OCI-LY7 (cell line): ENCODE measurements at regions not wholly inside any gene's neighbourhood (a gene's known extent, or its start where the extent isn't known, plus 50 kb on each side); places are given as distances from the start of the nearest gene placed in this dataset.

Experiments
- BruUV-seq: library from RNA; stranded (reverse); fragments of 400-500 nt; replicated peaks from 2 replicates; lab custom pipeline; 2021; lab: Mats Ljungman, UMichigan
- CTCF ChIA-PET: fragments of 300-600 bp; sonication (Branson Sonifier 250); formaldehyde crosslinking; loops from one replicate; lab custom pipeline; 2022; ENCODE audit warnings: antibody characterized with exemption; ENCODE audit not compliant: unreplicated experiment; lab: Charles Lee
- POLR2A ChIA-PET: fragments of 300-600 bp; sonication (Branson Sonifier 250); formaldehyde crosslinking; loops from one replicate; lab custom pipeline; 2022; ENCODE audit warnings: antibody characterized with exemption; lab: Charles Lee
- DNase-seq: peaks from one replicate; pipeline ENCODE4 v3.0.0-alpha.2; 2015; ENCODE audit warnings: low spot score
- H2AFZ ChIP-seq: fragments of 200-600 bp; sonication (generic), shearing (Covaris generic); 2 replicates; pipeline ENCODE4 v1.6.1; 2014; ENCODE audit warnings: mild to moderate bottlenecking, antibody characterized with exemption, low read length, moderate library complexity
- H3K27ac ChIP-seq: fragments of 200-600 bp; sonication (generic); 2 replicates; pipeline ENCODE4 v1.5.1; 2014; ENCODE audit warnings: mixed run types, low read depth, mild to moderate bottlenecking, moderate library complexity, low read length, inconsistent platforms; ENCODE audit not compliant: poor library complexity, severe bottlenecking
- H3K36me3 ChIP-seq: fragments of 200-600 bp; sonication (generic); 2 replicates; pipeline ENCODE4 v1.6.1; 2014; ENCODE audit warnings: mild to moderate bottlenecking, antibody characterized with exemption, low read length, moderate library complexity, mixed read lengths; ENCODE audit not compliant: insufficient read depth
- H3K4me1 ChIP-seq: fragments of 200-600 bp; sonication (generic); 2 replicates; pipeline ENCODE4 v1.5.1; 2014; ENCODE audit warnings: mild to moderate bottlenecking, low read length; ENCODE audit not compliant: insufficient read depth, poor library complexity, severe bottlenecking
- H3K4me2 ChIP-seq: fragments of 200-600 bp; sonication (generic); 2 replicates; pipeline ENCODE4 v1.6.1; 2014; ENCODE audit warnings: mild to moderate bottlenecking, low read length
- H3K4me3 ChIP-seq: fragments of 200-600 bp; sonication (generic); 2 replicates; pipeline ENCODE4 v1.5.1; 2014; ENCODE audit warnings: mild to moderate bottlenecking, low read depth, low read length; ENCODE audit not compliant: poor library complexity, severe bottlenecking
- H3K79me2 ChIP-seq: fragments of 200-600 bp; sonication (generic); 2 replicates; pipeline ENCODE4 v1.6.1; 2016; ENCODE audit warnings: low read depth, mild to moderate bottlenecking, low read length, moderate library complexity, mixed read lengths; ENCODE audit not compliant: insufficient read depth
- H3K9me2 ChIP-seq: fragments of 200-600 bp; sonication (generic); 2 replicates; pipeline ENCODE4 v1.6.1; 2016; ENCODE audit warnings: mild to moderate bottlenecking, low read length, mixed read lengths; ENCODE audit not compliant: insufficient read depth
- H3K9me3 ChIP-seq: fragments of 200-600 bp; sonication (generic); 2 replicates; pipeline ENCODE4 v1.6.1; 2014; ENCODE audit warnings: mild to moderate bottlenecking, mixed run types, low read length, mixed read lengths
- H4K20me1 ChIP-seq: fragments of 200-600 bp; sonication (generic); 2 replicates; pipeline ENCODE4 v1.6.1; 2014; ENCODE audit warnings: mild to moderate bottlenecking, antibody characterized with exemption, low read length, moderate library complexity, mixed read lengths; ENCODE audit not compliant: insufficient read depth
- EZH2phosphoT487 ChIP-seq: fragments of 200-600 bp; sonication (generic); IDR thresholded peaks from 2 replicates; pipeline ENCODE4 v1.6.1; 2018; ENCODE audit warnings: low read depth, borderline replicate concordance, mild to moderate bottlenecking, mixed run types, antibody characterized with exemption, low read length, moderate library complexity, mixed read lengths
- intact Hi-C: fragments of 100-400 bp; cut with micrococcal nuclease; formaldehyde crosslinking; loops from one replicate; pipeline ENCODE4 v1.10.0; 2022; ENCODE audit not compliant: unreplicated experiment
- TF ChIP-seq, protein P1 (sequence below): fragments of 200-600 bp; sonication (generic); conservative IDR thresholded peaks from 2 replicates; pipeline ENCODE4 v1.5.1; 2014; ENCODE audit warnings: mild to moderate bottlenecking, antibody characterized with exemption, low read length, moderate library complexity, mixed read lengths

DNA sequence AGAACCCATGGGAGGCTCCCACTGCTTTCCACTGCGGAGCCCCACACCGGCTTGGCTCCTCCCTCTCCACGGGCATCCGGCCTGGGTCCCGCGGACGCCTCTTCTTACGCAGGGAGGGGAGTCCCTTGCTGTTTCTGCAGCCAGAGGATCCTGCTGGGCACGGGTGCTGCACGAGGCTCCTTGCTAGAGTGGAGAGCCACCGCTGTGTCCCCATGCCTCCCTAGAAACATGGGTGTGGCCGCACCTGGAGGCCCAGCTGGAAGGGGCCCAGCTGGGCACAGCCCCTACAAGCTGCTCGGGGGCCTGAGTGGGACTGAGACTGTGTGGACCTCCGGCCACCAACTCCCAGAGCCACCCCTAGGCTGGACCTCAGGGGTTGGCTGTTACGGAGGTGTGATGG, 67.7 kb upstream of the GPC1 start:
- Histone ChIP-seq H3K9me2 (no peaks in the 10 kb centered on the region), H3K27ac (no peak overlapping the region), H2AFZ (no peak overlapping the region), H3K4me3 (no peak overlapping the region), H3K9me3 (no peaks in the 10 kb centered on the region), H3K79me2 (no peaks in the 10 kb centered on the region), H4K20me1 (no peaks in the 10 kb centered on the region), H3K36me3 (no peaks in the 10 kb centered on the region), H3K4me1 (no peaks in the 10 kb centered on the region), H3K4me2 (no peak overlapping the region)
- DNase-seq: no peak
- intact Hi-C loops: no loop called here
- ChIA-PET CTCF (no interaction called here), POLR2A (interaction anchor here (0.5 kb wide), 1 partner anchor 18 kb away, joined by 6 read pairs; no protein-coding TSS in a partner anchor)
- BruUV-seq: no TSS peak
- TF ChIP-seq, protein P1, sequence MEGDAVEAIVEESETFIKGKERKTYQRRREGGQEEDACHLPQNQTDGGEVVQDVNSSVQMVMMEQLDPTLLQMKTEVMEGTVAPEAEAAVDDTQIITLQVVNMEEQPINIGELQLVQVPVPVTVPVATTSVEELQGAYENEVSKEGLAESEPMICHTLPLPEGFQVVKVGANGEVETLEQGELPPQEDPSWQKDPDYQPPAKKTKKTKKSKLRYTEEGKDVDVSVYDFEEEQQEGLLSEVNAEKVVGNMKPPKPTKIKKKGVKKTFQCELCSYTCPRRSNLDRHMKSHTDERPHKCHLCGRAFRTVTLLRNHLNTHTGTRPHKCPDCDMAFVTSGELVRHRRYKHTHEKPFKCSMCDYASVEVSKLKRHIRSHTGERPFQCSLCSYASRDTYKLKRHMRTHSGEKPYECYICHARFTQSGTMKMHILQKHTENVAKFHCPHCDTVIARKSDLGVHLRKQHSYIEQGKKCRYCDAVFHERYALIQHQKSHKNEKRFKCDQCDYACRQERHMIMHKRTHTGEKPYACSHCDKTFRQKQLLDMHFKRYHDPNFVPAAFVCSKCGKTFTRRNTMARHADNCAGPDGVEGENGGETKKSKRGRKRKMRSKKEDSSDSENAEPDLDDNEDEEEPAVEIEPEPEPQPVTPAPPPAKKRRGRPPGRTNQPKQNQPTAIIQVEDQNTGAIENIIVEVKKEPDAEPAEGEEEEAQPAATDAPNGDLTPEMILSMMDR: no peak
- TF ChIP-seq EZH2phosphoT487: no peak

DNA sequence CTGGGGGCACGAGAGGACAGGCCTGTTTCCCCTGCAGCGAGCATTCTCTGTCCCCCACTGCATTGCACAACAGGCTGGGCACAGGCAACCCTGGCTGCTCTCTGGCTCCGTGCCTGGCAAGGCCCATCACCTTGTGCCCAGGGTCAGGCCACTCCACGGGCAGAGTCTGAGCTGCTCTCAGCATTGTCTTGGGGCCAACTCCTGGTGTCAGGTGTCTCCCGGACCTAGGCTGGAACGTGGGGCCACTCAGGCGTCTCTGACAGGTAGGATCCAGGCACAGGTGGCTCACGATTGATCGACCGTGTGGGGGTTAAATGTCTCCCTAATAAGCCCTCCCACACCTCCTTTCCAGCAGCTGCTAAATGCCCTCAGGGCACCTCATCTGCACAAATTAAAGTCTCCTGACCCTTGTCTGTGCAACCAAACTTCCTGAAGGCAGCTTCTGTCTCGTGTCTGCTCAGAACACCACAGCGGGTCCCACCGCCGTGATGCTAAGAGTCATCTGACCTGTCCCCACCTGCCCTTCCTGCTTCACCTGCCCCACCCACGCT, 66.6 kb upstream of the GPC1 start:
- ChIA-PET POLR2A (no interaction called here), CTCF (no interaction called here)
- Histone ChIP-seq H3K4me3 (no peak overlapping the region), H3K36me3 (no peaks in the 10 kb centered on the region), H3K9me2 (no peaks in the 10 kb centered on the region), H3K4me2 (no peak overlapping the region), H4K20me1 (no peaks in the 10 kb centered on the region), H3K27ac (no peak overlapping the region), H3K9me3 (no peaks in the 10 kb centered on the region), H2AFZ (no peak overlapping the region), H3K79me2 (no peaks in the 10 kb centered on the region), H3K4me1 (no peaks in the 10 kb centered on the region)
- intact Hi-C loops: no loop called here
- TF ChIP-seq, protein P1: no peak
- no peak for TF ChIP-seq EZH2phosphoT487
- no peak for DNase-seq
- BruUV-seq: no TSS peak

DNA sequence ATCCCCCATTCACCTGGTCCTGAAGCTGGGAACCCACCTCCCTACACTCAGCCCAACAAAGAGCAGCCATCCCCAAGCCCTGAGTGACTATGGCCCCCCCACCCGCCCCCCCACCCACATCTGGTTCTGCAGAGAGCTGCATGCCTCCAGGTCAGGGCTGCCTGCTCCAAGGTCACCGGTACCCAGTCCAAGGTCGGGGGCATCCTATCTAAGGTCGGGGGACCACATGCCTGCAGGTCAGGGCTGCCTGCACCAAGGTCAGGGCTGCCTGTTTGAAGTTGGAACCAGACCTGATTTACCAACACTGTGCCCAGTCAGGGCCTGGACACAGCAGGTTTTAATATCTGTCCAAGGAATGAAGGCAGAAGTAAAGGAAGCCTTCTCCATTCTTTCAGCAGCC, 66.1 kb upstream of the GPC1 start:
- Histone ChIP-seq H4K20me1 (no peaks in the 10 kb centered on the region), H3K9me3 (no peaks in the 10 kb centered on the region), H3K79me2 (no peaks in the 10 kb centered on the region), H3K9me2 (no peaks in the 10 kb centered on the region), H3K4me2 (no peak overlapping the region), H3K4me3 (no peak overlapping the region), H3K4me1 (no peaks in the 10 kb centered on the region), H2AFZ (no peak overlapping the region), H3K36me3 (no peaks in the 10 kb centered on the region), H3K27ac (no peak overlapping the region)
- no TSS peak for BruUV-seq
- TF ChIP-seq, protein P1: no peak
- TF ChIP-seq EZH2phosphoT487: no peak
- CTCF ChIA-PET: no interaction called here
- DNase-seq: no peak
- intact Hi-C loops: no loop called here
- POLR2A ChIA-PET: no interaction called here
